ENCODE measurements at regions not wholly inside any gene's neighbourhood (a gene's known extent, or its start where the extent isn't known, plus 50 kb on each side); places are given as distances from the start of the nearest gene placed in this dataset.

DNA sequence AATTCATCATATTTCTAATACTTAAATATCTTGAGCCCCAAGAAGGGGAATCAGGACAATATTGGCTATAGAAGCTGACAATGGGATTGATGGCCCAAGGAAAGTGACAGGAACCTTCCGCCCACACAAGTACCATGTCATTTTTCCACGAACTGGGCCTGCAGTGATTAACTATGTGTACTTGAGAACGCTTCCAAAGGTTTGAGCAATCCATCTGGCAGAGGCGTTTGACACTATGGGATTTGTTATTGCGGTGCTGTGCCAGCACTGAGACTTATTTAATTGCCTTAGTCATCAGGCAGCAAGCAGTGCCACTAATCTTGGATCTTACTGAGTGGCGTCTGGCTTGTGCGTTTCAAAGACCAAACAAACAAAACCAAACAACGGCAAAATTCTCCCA is 135.6 kb upstream of the UST start (continued):
- no peak for TF ChIP-seq CTCF (IDR thresholded peaks at IDR 0.05; ENCODE audit: control extremely low read depth in 1 of 3, insufficient read depth in 1 of 3, low read depth in 1 of 3, low read length in 3 of 3)
- TF ChIP-seq SP2 (IDR thresholded peaks at IDR 0.05; ENCODE audit: low read length): no peak
- no peak for TF ChIP-seq POLR2A (IDR thresholded peaks at IDR 0.05; ENCODE audit: control extremely low read depth in 1 of 2, low read depth in 2 of 2, low read length in 2 of 2)
- no peak for TF ChIP-seq JUND (IDR thresholded peaks at IDR 0.05; ENCODE audit: low read length)
- TF ChIP-seq POU5F1 (IDR thresholded peaks at IDR 0.05; ENCODE audit: low read depth, low read length): no peak
- TF ChIP-seq GABPA (IDR thresholded peaks at IDR 0.05; ENCODE audit: borderline replicate concordance, insufficient read depth, low read length): no peak
- TF ChIP-seq CHD2 (IDR thresholded peaks at IDR 0.05; ENCODE audit: low read length): no peak
- no peak for TF ChIP-seq BACH1 (IDR thresholded peaks at IDR 0.05; ENCODE audit: low read length)
- no peak for TF ChIP-seq CREB1 (IDR thresholded peaks at IDR 0.05)

All from H1 (cell line).